ENCODE measurements at regions not wholly inside any gene's neighbourhood (a gene's known extent, or its start where the extent isn't known, plus 50 kb on each side); places are given as distances from the start of the nearest gene placed in this dataset.
"Not testable (repeated sequence)": the region's sequence is repeated elsewhere in the genome, so short reads cannot be mapped to it uniquely, and the experiment has no call there.

DNA sequence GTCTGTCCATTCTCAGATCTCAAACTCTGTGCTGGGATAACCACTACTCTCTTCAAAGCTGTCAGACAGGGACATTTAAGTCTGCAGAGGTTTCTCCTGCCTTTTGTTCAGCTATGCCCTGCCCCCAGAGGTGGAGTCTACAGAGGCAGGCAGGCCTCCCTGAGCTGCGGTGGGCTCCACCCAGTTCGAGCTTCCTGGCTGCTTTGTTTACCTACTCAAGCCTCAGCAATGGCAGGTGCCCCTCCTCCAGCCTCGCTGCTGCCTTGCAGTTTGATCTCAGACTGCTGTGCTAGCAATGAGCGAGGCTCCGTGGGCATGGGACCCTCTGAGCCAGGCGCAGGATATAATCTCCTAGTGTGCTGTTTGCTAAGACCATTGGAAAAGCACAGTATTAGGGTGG lies 53.1 kb upstream of the HUNK start:
- DNase-seq (ENCODE audit: low spot score); intact Hi-C loops (cut with DNase I); ATAC-seq: not testable (repeated sequence)

DNA sequence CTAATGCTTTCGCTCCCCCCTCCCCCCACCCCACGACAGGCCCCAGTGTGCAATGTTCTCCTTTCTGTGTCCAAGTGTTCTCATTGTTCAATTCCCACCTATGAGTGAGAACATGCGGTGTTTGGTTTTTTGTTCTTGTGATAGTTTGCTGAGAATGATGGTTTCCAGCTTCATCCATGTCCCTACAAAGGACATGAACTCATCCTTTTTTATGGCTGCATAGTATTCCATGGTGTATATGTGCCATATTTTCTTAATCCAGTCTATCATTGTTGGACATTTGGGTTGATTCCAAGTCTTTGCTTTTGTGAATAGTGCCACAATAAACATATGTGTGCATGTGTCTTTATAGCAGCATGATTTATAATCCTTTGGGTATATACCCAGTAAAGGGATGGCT lies 58.5 kb upstream of the HUNK start:
- intact Hi-C loops (cut with DNase I); DNase-seq (ENCODE audit: low spot score); ATAC-seq: not testable (repeated sequence)

- intact Hi-C loops (cut with DNase I) = no loop called here
- DNase-seq (ENCODE audit: low spot score) (no peak), ATAC-seq (no peak)
Observed at GRCh38 chr21:31813862-31814261, 59.0 kb upstream of the HUNK start.

DNA sequence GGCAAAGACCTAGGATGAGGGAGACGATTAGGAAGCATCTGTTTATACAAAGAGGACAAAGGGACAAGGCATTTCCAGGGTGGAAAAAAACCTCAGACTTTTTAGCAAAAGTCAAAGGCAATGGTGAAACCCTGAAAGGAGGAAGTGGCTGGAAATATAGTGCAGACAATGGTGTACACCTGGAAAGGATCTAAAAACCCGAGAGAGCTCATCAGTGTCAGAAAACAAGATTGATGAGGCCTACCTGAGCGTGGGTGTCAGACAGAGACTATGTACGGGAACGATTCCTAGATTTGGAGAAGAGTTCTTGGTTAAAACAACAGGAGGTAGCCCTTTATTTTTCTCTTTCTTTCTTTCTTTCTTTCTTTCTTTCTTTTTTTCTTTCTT lies 68.8 kb upstream of the HUNK start:
- ATAC-seq (no peak), DNase-seq (ENCODE audit: low spot score) (no peak)
- intact Hi-C loops (cut with DNase I) = no loop called here

- intact Hi-C loops (cut with DNase I) = no loop called here
- ATAC-seq (no peak), DNase-seq (ENCODE audit: low spot score) (no peak)
Observed at GRCh38 chr21:31803039-31804007, 69.5 kb upstream of the HUNK start.

GRCh38 chr21:31802331-31802730 lies 70.4 kb upstream of the SCAF4 start:
- DNase-seq (ENCODE audit: low spot score) (no peak), ATAC-seq (no peak)
- intact Hi-C loops (cut with DNase I) = no loop called here

- no peak for ATAC-seq
- intact Hi-C loops (cut with DNase I) = no loop called here
- no peak for DNase-seq (ENCODE audit: low spot score)
Observed at GRCh38 chr21:31801551-31802219, 69.8 kb upstream of the SCAF4 start.

DNA sequence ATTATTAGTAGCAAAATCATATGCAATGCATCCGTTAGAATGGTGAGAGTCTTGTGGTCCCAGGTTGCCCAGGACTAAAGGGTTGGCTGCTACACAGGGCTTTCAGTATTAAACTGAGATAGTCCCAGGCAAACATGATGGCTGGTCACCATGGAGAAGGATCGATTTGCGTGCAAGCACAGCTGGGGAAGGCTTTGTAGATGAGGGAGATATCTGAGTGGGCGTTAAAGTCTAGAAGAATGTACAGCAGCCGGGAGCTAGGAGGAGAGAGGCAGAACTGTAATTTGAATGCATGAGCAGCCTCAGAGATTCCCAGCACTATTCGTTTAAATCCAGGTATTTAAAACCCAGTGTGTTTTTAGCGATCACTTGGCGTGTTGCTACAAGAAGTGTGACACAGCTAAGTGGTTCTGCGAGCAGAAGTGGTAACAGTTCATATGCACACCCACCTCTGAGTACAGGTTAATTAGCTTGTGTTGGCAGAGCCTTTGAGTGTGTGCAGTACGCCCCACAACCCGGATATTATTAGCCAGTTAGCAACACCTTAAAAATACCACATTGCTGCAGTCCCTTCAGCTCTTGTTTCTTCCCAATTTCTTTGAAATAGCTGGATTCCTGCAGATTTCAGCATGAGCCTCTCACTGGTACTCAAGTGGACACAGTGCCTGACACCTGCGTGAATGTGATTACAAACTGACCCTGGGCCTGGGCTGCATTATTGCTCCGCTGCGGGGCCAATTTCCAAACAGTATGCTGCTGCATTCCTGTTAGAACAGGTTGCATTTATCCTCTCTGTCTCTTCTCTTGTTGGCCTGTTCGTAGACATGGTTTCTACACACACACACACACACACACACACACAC lies 67.2 kb upstream of the SCAF4 start:
- intact Hi-C loops (cut with DNase I) = no loop called here
- DNase-seq (ENCODE audit: low spot score) = no peak
- no peak for ATAC-seq

GRCh38 chr21:31795992-31796391 lies 64.1 kb upstream of the SCAF4 start:
- ATAC-seq = no peak
- no peak for DNase-seq (ENCODE audit: low spot score)
- intact Hi-C loops (cut with DNase I) = no loop called here

DNA sequence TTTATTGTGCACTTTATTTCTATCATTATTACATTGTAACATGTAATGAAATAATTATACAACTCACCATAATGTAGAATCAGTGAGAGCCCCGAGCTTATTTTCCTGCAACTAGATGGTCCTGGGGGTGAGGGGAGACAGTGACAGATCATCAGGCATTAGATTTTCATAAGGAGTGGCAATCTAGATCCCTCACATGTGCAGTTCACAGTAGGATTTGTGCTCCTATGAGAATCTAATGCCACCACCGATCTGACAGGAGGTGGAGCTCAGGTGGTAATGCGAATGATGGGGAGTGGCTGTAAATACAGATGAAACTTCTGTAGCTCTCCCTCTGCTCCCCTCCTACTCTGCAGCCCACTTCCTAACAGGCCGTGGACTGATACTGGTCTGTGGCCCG lies 58.5 kb upstream of the SCAF4 start:
- ATAC-seq; intact Hi-C loops (cut with DNase I); DNase-seq (ENCODE audit: low spot score): not testable (repeated sequence)

- intact Hi-C loops (cut with DNase I) = loop anchor here (5.0 kb wide), 1 partner anchor 469 kb away; no protein-coding TSS in a partner anchor
- DNase-seq (ENCODE audit: low spot score) = no peak
- no peak for ATAC-seq
Observed at GRCh38 chr21:31788581-31788980, 56.7 kb upstream of the SCAF4 start.

DNA sequence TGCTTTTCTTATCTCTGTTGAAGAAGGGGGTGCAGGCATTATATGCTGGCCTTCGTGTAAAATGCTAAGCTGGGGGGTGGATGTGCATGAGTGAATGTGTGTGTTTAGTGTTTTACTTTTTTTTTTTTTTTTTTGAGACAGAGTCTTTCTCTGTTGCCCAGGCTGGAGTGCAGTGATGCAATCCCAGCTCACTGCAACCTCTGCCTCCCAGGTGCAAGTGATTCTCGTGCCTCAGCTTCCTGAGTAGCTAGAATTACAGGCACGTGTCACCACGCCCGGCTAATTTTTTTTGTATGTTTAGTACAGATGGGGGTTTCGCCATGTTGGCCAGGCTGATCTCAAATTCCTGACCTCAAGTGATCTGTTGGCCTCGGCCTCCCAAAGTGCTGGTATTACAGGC lies 55.8 kb upstream of the SCAF4 start:
- not testable (repeated sequence) for ATAC-seq; DNase-seq (ENCODE audit: low spot score)
- intact Hi-C loops (cut with DNase I) = loop anchor here (5.0 kb wide), 1 partner anchor 470 kb away; no protein-coding TSS in a partner anchor

GRCh38 chr21:31786164-31786920 lies 54.4 kb upstream of the SCAF4 start:
- ATAC-seq = no peak
- DNase-seq (ENCODE audit: low spot score) = no peak
- intact Hi-C loops (cut with DNase I) = loop anchor here (5.0 kb wide), 1 partner anchor 471 kb away; no protein-coding TSS in a partner anchor

- DNase-seq (ENCODE audit: low spot score) = peak; percentile 82
- intact Hi-C loops (cut with DNase I) = loop anchor here (5.0 kb wide), 1 partner anchor 472 kb away; no protein-coding TSS in a partner anchor
- ATAC-seq = peak; percentile 82
Observed at GRCh38 chr21:31785237-31786163, 53.6 kb upstream of the SCAF4 start.

DNA sequence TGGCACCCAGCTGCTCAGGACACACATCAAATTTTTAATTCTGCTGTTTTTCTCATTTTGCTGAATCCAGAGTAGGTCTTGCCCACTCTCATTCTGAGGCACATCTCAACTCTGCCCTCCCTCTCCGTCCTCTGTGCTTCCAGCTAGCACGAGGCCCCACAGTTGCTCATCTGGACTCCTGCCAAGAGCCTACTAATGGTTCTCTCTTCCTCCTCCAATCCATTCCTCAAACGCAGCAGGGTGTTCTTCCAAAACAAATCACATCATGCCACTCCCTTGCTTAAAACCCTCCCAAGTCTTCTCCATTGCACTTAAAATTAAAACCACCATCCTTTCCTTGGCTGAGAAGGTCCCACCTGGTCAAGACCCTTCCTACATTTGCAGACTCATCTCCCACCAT lies 49.8 kb upstream of the SCAF4 start:
- DNase-seq (ENCODE audit: low spot score) (peak; percentile 67), ATAC-seq (peak; percentile 90)
- intact Hi-C loops (cut with DNase I) = no loop called here

Data from sciatic nerve (tissue), 2 donors.